ENCODE measurements at regions not wholly inside any gene's neighbourhood (a gene's known extent, or its start where the extent isn't known, plus 50 kb on each side); places are given as distances from the start of the nearest gene placed in this dataset.

GRCh38 chr20:10134176-10134575 lies 84.5 kb upstream of the SNAP25 start:
- Histone ChIP-seq H3K4me3 (no peak overlapping the region), H3K79me2 (no peaks in the 10 kb centered on the region), H3K36me3 (replicated peaks; ENCODE audit: insufficient read depth, low read depth) (no peaks in the 10 kb centered on the region), H3K4me2 (no peak overlapping the region), H3K9me2 (replicated peaks; ENCODE audit: insufficient read depth) (no peaks in the 10 kb centered on the region), H3K27ac (no peak overlapping the region), H3K9me3 (ENCODE audit: low read depth) (no peaks in the 10 kb centered on the region), H2AFZ (no peak overlapping the region), H4K20me1 (ENCODE audit: insufficient read depth, poor library complexity, severe bottlenecking) (no peaks in the 10 kb centered on the region), H3K4me1 (ENCODE audit: insufficient read depth) (no peaks in the 10 kb centered on the region), H3K27me3 (no peaks in the 10 kb centered on the region)
- DNase-seq (ENCODE audit: low spot score), result no peak
- no peak for TF ChIP-seq CTCF (IDR thresholded peaks at IDR 0.05; ENCODE audit: poor library complexity)
- no peak for TF ChIP-seq EZH2 (IDR thresholded peaks at IDR 0.05; ENCODE audit: borderline replicate concordance)
- no peak for TF ChIP-seq EZH2phosphoT487 (IDR thresholded peaks at IDR 0.05; ENCODE audit: low read depth, severe bottlenecking, unreplicated experiment)
- WGBS (ENCODE audit: low lambda C conversion rate, missing lambda C conversion rate), result 80% methylated on average over 4 of the region's 4 CpGs

- H3K4me2 ChIP-seq, result no peak overlapping the region
- H3K9me2 ChIP-seq (replicated peaks; ENCODE audit: insufficient read depth), result no peaks in the 10 kb centered on the region
- WGBS (ENCODE audit: low lambda C conversion rate, missing lambda C conversion rate), result 90% methylated on average over 9 of the region's 9 CpGs
- no peak for DNase-seq (ENCODE audit: low spot score)
- H3K4me3 ChIP-seq, result no peak overlapping the region
- H3K27me3 ChIP-seq, result no peaks in the 10 kb centered on the region
- H4K20me1 ChIP-seq (ENCODE audit: insufficient read depth, poor library complexity, severe bottlenecking), result no peaks in the 10 kb centered on the region
- H3K36me3 ChIP-seq (replicated peaks; ENCODE audit: insufficient read depth, low read depth), result no peaks in the 10 kb centered on the region
- TF ChIP-seq EZH2 (IDR thresholded peaks at IDR 0.05; ENCODE audit: borderline replicate concordance) (no peak), CTCF (IDR thresholded peaks at IDR 0.05; ENCODE audit: poor library complexity) (no peak), EZH2phosphoT487 (IDR thresholded peaks at IDR 0.05; ENCODE audit: low read depth, severe bottlenecking, unreplicated experiment) (no peak)
- H3K79me2 ChIP-seq, result no peaks in the 10 kb centered on the region
- H3K27ac ChIP-seq, result no peak overlapping the region
- no peaks in the 10 kb centered on the region for H3K9me3 ChIP-seq (ENCODE audit: low read depth)
- no peaks in the 10 kb centered on the region for H3K4me1 ChIP-seq (ENCODE audit: insufficient read depth)
- H2AFZ ChIP-seq, result no peak overlapping the region
Measured at GRCh38 chr20:10135438-10135837, 83.2 kb upstream of the SNAP25 start.

- no peaks in the 10 kb centered on the region for H4K20me1 ChIP-seq (ENCODE audit: insufficient read depth, poor library complexity, severe bottlenecking)
- no peak overlapping the region for H3K4me2 ChIP-seq
- no peak for DNase-seq (ENCODE audit: low spot score)
- no peaks in the 10 kb centered on the region for H3K79me2 ChIP-seq
- H3K27me3 ChIP-seq, result no peaks in the 10 kb centered on the region
- no peaks in the 10 kb centered on the region for H3K4me1 ChIP-seq (ENCODE audit: insufficient read depth)
- H3K9me2 ChIP-seq (replicated peaks; ENCODE audit: insufficient read depth), result no peaks in the 10 kb centered on the region
- no peak overlapping the region for H2AFZ ChIP-seq
- TF ChIP-seq EZH2 (IDR thresholded peaks at IDR 0.05; ENCODE audit: borderline replicate concordance), result no peak
- no peak for TF ChIP-seq CTCF (IDR thresholded peaks at IDR 0.05; ENCODE audit: poor library complexity)
- TF ChIP-seq EZH2phosphoT487 (IDR thresholded peaks at IDR 0.05; ENCODE audit: low read depth, severe bottlenecking, unreplicated experiment), result no peak
- 80% methylated on average over 4 of the region's 4 CpGs for WGBS (ENCODE audit: low lambda C conversion rate, missing lambda C conversion rate)
- H3K4me3 ChIP-seq, result no peak overlapping the region
- H3K27ac ChIP-seq, result no peak overlapping the region
- H3K36me3 ChIP-seq (replicated peaks; ENCODE audit: insufficient read depth, low read depth), result no peaks in the 10 kb centered on the region
- H3K9me3 ChIP-seq (ENCODE audit: low read depth), result no peaks in the 10 kb centered on the region
Measured at GRCh38 chr20:10137032-10137431, 81.6 kb upstream of the SNAP25 start.

GRCh38 chr20:10137533-10137932 lies 81.1 kb upstream of the SNAP25 start:
- Histone ChIP-seq H3K9me3 (ENCODE audit: low read depth) (no peaks in the 10 kb centered on the region), H3K9me2 (replicated peaks; ENCODE audit: insufficient read depth) (no peaks in the 10 kb centered on the region), H3K4me3 (no peak overlapping the region), H3K4me2 (no peak overlapping the region), H4K20me1 (ENCODE audit: insufficient read depth, poor library complexity, severe bottlenecking) (no peaks in the 10 kb centered on the region), H3K36me3 (replicated peaks; ENCODE audit: insufficient read depth, low read depth) (no peaks in the 10 kb centered on the region), H2AFZ (no peak overlapping the region), H3K27me3 (no peaks in the 10 kb centered on the region), H3K4me1 (ENCODE audit: insufficient read depth) (no peaks in the 10 kb centered on the region), H3K27ac (no peak overlapping the region), H3K79me2 (no peaks in the 10 kb centered on the region)
- TF ChIP-seq EZH2 (IDR thresholded peaks at IDR 0.05; ENCODE audit: borderline replicate concordance) (no peak), EZH2phosphoT487 (IDR thresholded peaks at IDR 0.05; ENCODE audit: low read depth, severe bottlenecking, unreplicated experiment) (no peak), CTCF (IDR thresholded peaks at IDR 0.05; ENCODE audit: poor library complexity) (no peak)
- WGBS (ENCODE audit: low lambda C conversion rate, missing lambda C conversion rate), result 74% methylated on average over 3 of the region's 3 CpGs
- DNase-seq (ENCODE audit: low spot score), result no peak
